ENCODE measurements at regions not wholly inside any gene's neighbourhood (a gene's known extent, or its start where the extent isn't known, plus 50 kb on each side); places are given as distances from the start of the nearest gene placed in this dataset.

DNA sequence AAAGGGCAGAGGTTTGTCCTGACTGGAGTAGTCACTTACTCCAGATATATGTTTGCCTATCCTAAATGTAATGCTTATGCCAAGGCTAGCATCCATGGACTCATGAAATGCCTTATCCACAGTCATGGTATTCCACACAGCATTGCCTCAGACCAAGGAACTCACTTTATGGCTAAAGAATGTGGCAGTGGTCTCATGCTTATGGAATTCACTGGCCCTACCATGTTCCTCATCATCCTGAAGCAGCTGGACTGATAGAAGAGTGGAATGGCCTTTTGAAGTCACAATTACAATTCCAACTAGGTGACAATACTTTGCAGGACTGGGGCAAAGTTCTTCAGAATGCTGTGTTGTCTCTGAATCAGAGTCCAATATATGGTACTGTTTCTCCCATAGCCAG is 1014.8 kb downstream of the RAPGEF2 start:
- TF ChIP-seq GATA3 (IDR thresholded peaks at IDR 0.05; ENCODE audit: low read depth, low read length) = no peak
- no peak for TF ChIP-seq GATA2 (IDR thresholded peaks at IDR 0.05; ENCODE audit: low read depth, low read length)
